Activated CD8-positive, alpha-beta T cell treated with anti-CD3 and anti-CD28 coated beads, Interleukin-2, amount 10 ng/mL, durations not matched to agents 7 days and 5 days (primary cell): ENCODE measurements at regions not wholly inside any gene's neighbourhood (a gene's known extent, or its start where the extent isn't known, plus 50 kb on each side); places are given as distances from the start of the nearest gene placed in this dataset.

Source experiments
- ATAC-seq: fragments of 150-1000 bp; cut with Tn5 transposase; one replicate; pipeline ENCODE4 v1.10.0; 2021; ENCODE audit warnings: moderate library complexity
- CTCF ChIA-PET: fragments of 350-600 bp; sonication (Branson Sonifier 250); formaldehyde crosslinking; loops from one replicate; lab custom pipeline; 2021; ENCODE audit warnings: antibody characterized with exemption; lab: Charles Lee
- POLR2A ChIA-PET: fragments of 350-600 bp; sonication (Branson Sonifier 250); formaldehyde crosslinking; loops from one replicate; lab custom pipeline; 2021; ENCODE audit warnings: antibody characterized with exemption; lab: Charles Lee
- DNase-seq: peaks from one replicate; pipeline ENCODE4 v3.0.0-alpha.2; 2020
- H3K27ac Mint-ChIP-seq: one replicate; pipeline ENCODE4 v1.8.0; 2021; ENCODE audit warnings: mild to moderate bottlenecking, mixed read lengths
- H3K27me3 Mint-ChIP-seq: one replicate; pipeline ENCODE4 v1.8.0; 2021; ENCODE audit warnings: low read depth, mixed read lengths
- H3K36me3 Mint-ChIP-seq: one replicate; pipeline ENCODE4 v1.8.0; 2021; ENCODE audit warnings: low read depth, mixed read lengths
- H3K4me1 Mint-ChIP-seq: one replicate; pipeline ENCODE4 v1.8.0; 2021; ENCODE audit warnings: low read depth, mixed read lengths
- H3K4me3 Mint-ChIP-seq: one replicate; pipeline ENCODE4 v1.8.0; 2021; ENCODE audit warnings: mild to moderate bottlenecking, mixed read lengths
- H3K9me3 Mint-ChIP-seq: one replicate; pipeline ENCODE4 v1.8.0; 2022; ENCODE audit warnings: mixed read lengths; ENCODE audit not compliant: insufficient read depth

- H3K27ac Mint-ChIP-seq = no peak overlapping the region
- H3K4me3 Mint-ChIP-seq = no peak overlapping the region
- POLR2A ChIA-PET = no interaction called here
- DNase-seq = no peak
- no peak for ATAC-seq
- CTCF ChIA-PET = no interaction called here
- H3K36me3 Mint-ChIP-seq = no peaks in the 10 kb centered on the region
- H3K9me3 Mint-ChIP-seq = no peaks in the 10 kb centered on the region
- H3K27me3 Mint-ChIP-seq = no peaks in the 10 kb centered on the region
- no peaks in the 10 kb centered on the region for H3K4me1 Mint-ChIP-seq
Measured at GRCh38 chr3:193187070-193187722, 53.8 kb upstream of the PLAAT1 start.

GRCh38 chr3:193190146-193190786 is 50.8 kb upstream of the PLAAT1 start:
- Mint-ChIP-seq H3K9me3 (no peaks in the 10 kb centered on the region), H3K4me3 (no peak overlapping the region), H3K27ac (no peak overlapping the region), H3K4me1 (no peaks in the 10 kb centered on the region), H3K36me3 (no peaks in the 10 kb centered on the region), H3K27me3 (no peaks in the 10 kb centered on the region)
- ATAC-seq (no peak), DNase-seq (no peak)
- ChIA-PET CTCF (no interaction called here), POLR2A (no interaction called here)
